Renal pelvis (tissue), 1 donor: ENCODE measurements at regions not wholly inside any gene's neighbourhood (a gene's known extent, or its start where the extent isn't known, plus 50 kb on each side); places are given as distances from the start of the nearest gene placed in this dataset.
"Not testable (repeated sequence)": the region's sequence is repeated elsewhere in the genome, so short reads cannot be mapped to it uniquely, and the experiment has no call there.

Source experiments
- DNase-seq: peaks from one replicate; pipeline ENCODE4 v3.0.0-alpha.2; 2013

- no peak for DNase-seq
These were observed 231.0 kb upstream of the GYPA start for GRCh38 chr4:144371485-144371884.

DNA sequence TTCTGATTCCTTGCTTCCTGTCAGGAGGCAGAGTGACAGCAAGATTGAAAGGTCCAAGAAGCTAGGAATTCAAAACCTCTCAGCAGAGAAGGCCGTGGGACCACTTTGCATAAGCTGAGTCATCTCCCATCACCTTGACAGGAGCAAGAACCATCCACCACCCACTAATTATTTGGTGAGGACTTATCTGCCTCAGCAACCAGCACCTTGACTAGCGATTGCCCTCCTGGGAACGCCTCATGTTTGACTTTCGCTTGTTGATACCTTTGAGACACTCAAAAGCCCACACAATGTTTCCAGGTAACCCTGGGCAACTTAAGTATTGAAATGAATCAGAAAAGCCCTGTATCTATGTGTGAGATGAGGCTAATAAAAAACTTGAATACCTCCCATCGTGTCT lies 233.5 kb upstream of the GYPA start:
- DNase-seq: no peak

DNA sequence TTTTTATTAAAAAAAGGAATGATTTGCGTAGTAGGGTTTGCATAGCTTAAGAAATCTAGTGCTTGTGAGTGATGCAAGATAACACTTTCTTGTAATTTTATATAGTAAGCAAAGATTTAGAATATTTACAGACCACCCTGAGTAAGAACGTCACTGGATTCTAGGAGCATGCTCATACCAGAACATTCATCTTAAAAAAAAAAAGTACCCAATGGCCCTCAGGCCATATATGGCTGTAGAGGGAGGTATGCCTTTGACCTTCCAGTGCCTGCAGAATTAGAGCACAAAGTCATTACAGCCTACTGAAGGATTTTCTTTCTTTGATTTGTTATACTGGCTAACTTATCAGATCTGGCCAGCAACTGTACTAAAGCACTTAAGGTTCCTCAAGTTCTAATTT lies 236.3 kb upstream of the GYPA start:
- peak; percentile 29 for DNase-seq

DNA sequence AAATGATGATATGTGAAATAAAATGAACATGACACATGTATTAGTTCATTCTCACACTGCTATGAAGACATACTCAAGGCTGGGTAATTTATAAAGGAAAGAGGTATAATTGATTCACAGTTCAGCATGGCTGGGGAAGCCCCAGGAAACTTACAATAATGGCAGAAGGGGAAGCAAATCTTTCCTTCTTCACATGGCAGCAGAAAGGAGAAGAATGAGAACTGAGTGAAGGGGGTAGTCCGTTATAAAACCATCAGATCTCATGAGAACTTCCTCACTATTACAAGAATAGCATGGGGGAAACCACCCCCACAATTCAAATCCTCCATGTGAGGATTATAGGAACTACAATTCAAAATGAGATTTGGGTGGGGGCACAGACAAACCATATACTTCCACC lies 243.9 kb upstream of the GYPA start:
- DNase-seq: no peak

GRCh38 chr4:144399927-144400326 lies 246.0 kb upstream of the HHIP start:
- no peak for DNase-seq

GRCh38 chr4:144402176-144402575 lies 243.8 kb upstream of the HHIP start:
- DNase-seq: no peak

GRCh38 chr4:144402999-144403398 lies 243.0 kb upstream of the HHIP start:
- DNase-seq: no peak

- no peak for DNase-seq
These were observed 242.1 kb upstream of the HHIP start for GRCh38 chr4:144403893-144404292.

DNA sequence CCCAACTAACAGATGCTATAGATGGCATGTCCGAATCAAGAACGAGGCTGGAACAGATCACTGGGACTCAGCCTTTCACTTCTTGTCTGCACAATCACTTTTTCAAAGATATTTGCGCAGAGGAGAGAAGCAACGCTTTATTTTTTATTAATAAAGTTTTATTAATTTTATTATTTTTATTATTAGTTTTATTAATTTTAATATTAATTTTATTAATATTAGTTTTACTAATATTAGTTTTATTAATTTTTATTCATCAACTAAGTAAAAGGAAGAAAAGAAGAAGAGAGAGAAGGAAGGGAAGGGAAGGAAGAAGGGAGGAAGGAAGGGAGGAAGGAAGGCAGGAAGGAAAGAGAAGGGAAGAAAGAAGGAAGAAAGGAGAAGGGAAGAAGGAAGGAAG lies 236.4 kb upstream of the HHIP start:
- no peak for DNase-seq

DNA sequence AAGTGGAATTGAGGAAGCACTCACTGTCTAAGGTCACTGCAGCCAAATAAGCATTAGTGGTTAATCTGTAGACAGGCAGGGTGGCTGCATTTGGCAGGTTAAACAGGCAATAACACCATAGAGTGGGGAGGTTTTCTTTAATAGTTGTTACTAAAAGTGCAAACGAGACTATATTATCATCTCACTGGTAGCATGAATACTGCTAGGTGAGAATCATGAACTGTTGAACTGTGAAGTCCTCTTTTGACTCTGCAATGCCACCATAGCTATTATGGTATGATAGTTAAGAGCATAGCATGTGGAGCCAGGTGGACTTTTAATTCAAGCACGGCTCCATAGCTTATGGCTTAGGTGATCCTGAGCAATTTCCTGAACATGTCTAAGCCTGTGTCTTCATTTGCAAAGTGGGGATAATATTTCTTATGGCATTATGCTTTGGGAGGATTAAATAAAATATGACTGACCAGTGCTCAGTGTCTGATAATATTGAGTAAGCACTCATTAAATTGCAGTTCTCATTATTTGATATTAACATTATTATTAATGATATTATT lies 235.6 kb upstream of the HHIP start:
- no peak for DNase-seq

GRCh38 chr4:144411119-144411518 lies 234.8 kb upstream of the HHIP start:
- DNase-seq: no peak

DNA sequence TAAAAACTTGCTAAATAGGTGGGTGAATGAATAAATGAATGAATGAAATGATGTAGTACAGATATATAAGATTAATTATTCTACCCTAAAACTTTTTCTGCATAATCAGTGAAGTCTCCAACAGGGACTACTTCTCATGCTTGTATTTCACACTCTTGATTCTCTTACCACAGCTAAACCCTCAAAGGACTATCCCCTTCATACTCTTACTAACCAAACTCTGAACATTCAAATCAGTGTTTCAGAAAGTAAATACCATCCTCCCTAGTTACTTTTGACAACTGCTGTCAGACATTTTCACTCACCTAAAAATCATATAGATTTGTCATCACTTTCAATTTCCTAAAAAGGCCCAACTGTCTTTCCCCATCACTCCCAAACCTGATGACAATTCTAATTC lies 234.3 kb upstream of the HHIP start:
- no peak for DNase-seq

DNA sequence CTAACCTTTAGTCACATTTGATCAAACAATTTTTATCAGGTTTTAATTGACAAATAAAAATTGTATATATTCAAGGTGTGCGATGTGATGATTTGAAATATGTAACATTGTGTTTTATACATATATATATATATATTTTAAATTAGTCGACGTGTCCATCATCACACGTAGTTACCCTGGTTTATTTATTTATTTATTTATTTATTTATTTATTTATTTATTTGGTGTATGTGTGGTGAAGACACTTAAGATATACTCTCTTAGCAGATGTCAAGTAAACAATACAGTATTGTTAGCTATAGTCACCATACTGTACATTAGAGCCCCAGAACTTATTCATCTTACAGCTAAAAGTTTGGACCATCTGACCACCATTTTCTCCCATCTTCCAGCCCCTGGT lies 224.9 kb upstream of the HHIP start:
- DNase-seq: no peak

DNA sequence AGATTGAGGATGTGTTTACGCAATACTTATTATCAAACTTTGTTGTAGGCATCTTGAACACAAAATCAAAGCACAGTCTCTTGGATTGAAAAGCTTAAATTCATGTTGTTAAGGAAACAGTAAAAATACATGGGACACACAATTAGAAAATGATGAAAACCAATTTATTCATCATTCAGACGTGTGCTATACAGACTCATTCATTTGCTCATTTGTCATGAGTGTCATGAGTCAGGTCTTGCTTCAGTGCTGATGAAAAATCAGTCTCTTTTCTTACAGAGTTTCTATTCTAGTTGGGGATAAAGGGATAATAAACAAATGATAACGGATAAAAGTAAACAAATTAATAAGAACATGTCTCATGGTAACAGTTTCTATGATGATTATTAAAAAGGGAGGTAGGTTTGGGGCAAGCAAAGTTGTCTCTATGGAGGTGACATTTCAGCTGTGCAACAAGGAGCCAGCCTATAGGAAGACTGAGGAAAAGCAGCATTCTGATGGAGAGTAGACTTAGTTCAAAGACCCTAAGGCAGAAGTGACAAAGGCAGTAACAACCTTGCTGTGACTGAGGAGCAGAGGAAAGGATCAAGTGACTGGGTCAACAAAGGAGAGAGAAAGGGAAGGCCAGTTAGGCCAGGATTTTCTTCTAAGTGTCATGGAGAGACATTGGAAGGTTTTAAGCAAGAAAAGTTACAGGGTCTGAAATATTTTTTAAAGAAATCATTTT lies 224.0 kb upstream of the HHIP start:
- DNase-seq: no peak

DNA sequence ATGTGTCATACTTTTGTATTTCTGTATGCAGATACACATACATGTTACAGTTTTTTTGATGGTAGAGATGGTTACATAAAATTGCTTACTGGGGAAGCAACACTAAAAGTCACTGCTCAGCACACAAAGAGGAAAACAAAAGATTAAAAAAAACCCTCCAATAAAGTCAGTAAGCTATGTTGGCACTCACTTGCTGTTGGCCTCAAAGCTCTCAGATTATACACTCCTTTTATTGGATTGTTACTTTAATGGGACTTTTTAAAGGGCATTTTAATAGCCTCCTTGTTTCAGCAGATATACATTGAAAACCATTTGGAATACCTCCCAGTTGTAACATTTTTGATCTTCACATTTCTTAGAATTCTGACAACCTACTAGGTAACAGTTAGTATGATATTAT lies 222.0 kb upstream of the HHIP start:
- DNase-seq: no peak

DNA sequence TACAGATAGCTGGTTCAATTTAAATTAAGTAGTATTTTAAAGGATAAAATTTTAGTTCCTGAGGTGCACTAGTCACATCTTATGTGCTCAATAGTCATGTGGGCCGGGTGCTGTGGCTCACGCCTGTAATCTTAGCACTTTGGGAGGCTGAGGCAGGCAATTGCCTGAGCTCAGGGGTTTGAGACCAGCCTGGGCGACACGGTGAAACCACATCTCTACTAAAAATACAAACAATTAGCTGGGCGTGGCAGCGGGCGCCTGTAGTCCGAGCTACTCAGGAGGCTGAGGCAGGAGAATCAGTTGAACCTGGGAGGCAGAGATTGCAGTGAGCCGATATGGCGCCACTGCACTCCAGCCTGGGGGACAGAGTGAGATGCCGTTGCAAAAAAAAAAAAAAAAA lies 219.9 kb upstream of the HHIP start:
- DNase-seq: not testable (repeated sequence)

- DNase-seq: no peak
These were observed 203.2 kb upstream of the HHIP start for GRCh38 chr4:144442713-144443112.

- no peak for DNase-seq
These were observed 196.3 kb upstream of the HHIP start for GRCh38 chr4:144449611-144450010.

GRCh38 chr4:144450526-144450925 lies 195.4 kb upstream of the HHIP start:
- peak; percentile 5 for DNase-seq

GRCh38 chr4:144451766-144452450 lies 194.0 kb upstream of the HHIP start:
- DNase-seq: no peak

- DNase-seq: no peak
These were observed 189.8 kb upstream of the HHIP start for GRCh38 chr4:144456196-144456595.

- DNase-seq: no peak
These were observed 184.1 kb upstream of the HHIP start for GRCh38 chr4:144461906-144462305.

DNA sequence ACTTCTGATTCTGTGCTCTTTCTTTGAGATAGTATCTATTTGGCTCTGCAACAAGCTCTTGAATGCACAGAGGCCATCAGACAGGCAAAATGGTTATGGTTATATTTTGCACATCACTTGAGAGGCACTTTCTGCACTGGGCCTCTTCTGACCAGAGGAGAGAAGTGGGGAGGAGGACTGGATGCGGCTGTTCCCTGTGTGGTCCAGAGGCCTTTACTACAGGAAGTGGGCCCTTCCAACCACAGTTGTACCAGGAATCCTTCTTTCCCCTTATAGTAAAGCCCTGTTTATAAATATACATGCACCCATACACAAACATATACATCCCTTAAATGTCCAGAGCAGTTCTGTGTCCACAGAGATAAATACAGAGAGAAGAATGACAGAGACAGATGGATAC lies 182.7 kb upstream of the HHIP start:
- no peak for DNase-seq

DNA sequence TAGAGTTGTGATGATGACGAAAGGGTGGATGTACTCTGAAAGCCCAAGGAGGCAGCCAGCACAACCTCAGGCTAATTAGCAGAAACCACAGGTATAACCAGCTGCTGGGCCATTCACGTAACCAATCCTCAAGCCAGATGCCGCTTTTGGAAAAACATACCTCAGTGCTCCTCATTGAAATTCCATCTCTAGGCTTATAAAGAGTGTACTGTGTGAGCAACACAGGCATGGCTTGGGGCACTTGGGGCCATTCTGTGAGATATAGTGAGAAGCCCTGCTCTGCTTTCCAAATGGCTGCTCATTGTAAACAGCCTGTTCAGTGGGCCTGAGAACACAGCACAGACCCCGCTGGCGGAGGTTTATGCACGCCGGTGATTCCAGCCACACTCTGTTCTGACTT lies 182.1 kb upstream of the HHIP start:
- no peak for DNase-seq
